ENCODE measurements at regions not wholly inside any gene's neighbourhood (a gene's known extent, or its start where the extent isn't known, plus 50 kb on each side); places are given as distances from the start of the nearest gene placed in this dataset.

DNA sequence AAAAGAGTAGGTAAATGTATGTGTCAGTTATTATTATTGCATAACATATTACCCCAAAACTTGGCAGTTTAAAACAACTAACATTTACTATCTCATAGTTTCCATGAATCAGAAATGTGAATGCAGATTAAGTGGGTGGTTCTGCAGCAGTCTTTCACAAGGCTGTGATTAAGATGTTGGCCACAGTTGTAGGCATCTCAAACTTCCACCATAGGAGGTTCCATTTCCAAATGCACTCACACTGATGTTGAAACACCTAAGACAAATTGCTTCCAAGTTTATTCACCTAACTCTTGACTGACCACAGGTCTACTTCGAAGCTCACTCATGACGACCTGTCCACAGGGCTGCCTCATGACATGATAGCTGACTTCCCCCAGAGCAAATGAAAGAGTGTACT, 360.8 kb downstream of the GRB14 start:
- Histone ChIP-seq H3K4me1 (no peaks in the 10 kb centered on the region), H3K27ac (no peak overlapping the region), H3K27me3 (no peaks in the 10 kb centered on the region), H3K9me3 (no peaks in the 10 kb centered on the region), H3K36me3 (no peaks in the 10 kb centered on the region), H3K4me3 (no peak overlapping the region)
- intact Hi-C loops (cut with DNase I; ENCODE audit: low total_unique reads) = no loop called here
- DNase-seq = no peak
- TF ChIP-seq, protein P1, sequence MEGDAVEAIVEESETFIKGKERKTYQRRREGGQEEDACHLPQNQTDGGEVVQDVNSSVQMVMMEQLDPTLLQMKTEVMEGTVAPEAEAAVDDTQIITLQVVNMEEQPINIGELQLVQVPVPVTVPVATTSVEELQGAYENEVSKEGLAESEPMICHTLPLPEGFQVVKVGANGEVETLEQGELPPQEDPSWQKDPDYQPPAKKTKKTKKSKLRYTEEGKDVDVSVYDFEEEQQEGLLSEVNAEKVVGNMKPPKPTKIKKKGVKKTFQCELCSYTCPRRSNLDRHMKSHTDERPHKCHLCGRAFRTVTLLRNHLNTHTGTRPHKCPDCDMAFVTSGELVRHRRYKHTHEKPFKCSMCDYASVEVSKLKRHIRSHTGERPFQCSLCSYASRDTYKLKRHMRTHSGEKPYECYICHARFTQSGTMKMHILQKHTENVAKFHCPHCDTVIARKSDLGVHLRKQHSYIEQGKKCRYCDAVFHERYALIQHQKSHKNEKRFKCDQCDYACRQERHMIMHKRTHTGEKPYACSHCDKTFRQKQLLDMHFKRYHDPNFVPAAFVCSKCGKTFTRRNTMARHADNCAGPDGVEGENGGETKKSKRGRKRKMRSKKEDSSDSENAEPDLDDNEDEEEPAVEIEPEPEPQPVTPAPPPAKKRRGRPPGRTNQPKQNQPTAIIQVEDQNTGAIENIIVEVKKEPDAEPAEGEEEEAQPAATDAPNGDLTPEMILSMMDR (IDR thresholded peaks at IDR 0.05) = no peak
- TF ChIP-seq POLR2A (IDR thresholded peaks at IDR 0.05) = no peak

GRCh38 chr2:164257742-164258141, 363.5 kb downstream of the GRB14 start:
- intact Hi-C loops (cut with DNase I; ENCODE audit: low total_unique reads) = no loop called here
- DNase-seq = no peak
- Histone ChIP-seq H3K27ac (no peak overlapping the region), H3K36me3 (no peaks in the 10 kb centered on the region), H3K4me1 (no peaks in the 10 kb centered on the region), H3K4me3 (no peak overlapping the region), H3K27me3 (no peaks in the 10 kb centered on the region), H3K9me3 (no peaks in the 10 kb centered on the region)
- TF ChIP-seq, protein P1 (IDR thresholded peaks at IDR 0.05) = no peak
- TF ChIP-seq POLR2A (IDR thresholded peaks at IDR 0.05) = no peak

DNA sequence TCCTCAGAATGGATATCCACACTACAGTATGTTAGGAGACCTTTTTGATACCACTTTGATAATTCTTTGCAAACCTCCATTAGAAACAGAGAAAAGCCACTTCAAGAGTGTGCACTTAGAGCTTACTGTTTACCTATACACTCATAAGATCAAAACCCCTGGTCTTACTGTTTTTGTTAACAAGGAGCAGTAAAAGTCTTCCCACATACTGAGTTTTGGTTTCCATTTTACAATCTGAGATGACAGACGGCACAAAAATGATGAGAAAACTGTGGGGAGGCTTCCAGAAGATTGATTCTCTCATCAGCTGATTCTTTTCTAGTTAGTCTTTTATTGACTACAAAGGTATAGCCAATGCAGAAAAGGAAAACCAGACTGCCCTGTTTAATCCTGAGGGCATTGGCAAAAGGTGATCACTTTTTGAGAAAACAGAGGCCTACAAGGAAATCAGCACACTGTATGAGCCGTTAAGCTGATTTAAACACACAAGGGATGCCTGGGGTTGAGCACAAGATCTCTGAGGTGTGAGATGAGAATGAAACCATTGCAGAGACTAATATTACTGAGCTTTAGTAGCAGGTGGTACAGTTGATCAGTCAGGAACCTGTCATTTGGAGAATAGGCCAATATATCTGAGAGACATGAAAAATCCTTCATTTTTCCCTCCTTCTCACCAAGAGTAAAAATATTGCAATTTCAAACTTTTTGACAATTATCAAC, 368.6 kb downstream of the GRB14 start:
- TF ChIP-seq, protein P1 (IDR thresholded peaks at IDR 0.05) = no peak
- TF ChIP-seq POLR2A (IDR thresholded peaks at IDR 0.05) = no peak

DNA sequence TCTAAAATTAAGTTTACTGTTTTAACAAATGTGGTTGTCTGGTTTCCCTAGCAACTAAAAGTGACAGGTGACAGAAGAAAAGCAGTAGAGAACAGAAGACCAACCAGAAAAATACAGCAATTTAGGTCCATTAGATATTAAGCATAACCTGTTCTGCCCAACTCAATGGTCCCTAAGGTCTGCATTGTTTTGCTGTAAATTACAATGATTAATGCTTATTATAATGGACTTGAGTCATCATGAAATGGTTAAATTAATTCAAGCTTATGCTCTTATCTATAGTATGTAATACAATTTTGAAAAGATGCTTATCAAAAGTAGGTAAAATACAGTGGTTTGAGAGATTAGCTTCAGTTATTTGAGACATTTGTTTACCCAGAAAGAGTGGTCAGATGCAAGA, 378.0 kb downstream of the GRB14 start:
- Histone ChIP-seq H3K27me3 (no peaks in the 10 kb centered on the region), H3K27ac (no peak overlapping the region), H3K9me3 (no peaks in the 10 kb centered on the region), H3K36me3 (no peaks in the 10 kb centered on the region), H3K4me3 (no peak overlapping the region), H3K4me1 (no peaks in the 10 kb centered on the region)
- DNase-seq = no peak
- TF ChIP-seq, protein P1 (IDR thresholded peaks at IDR 0.05) = no peak
- no peak for TF ChIP-seq POLR2A (IDR thresholded peaks at IDR 0.05)
- intact Hi-C loops (cut with DNase I; ENCODE audit: low total_unique reads) = no loop called here

More for the DNA sequence above, 368.6 kb downstream of the GRB14 start:
- H3K4me3 ChIP-seq = no peak overlapping the region
- H3K27ac ChIP-seq = no peak overlapping the region
- DNase-seq = no peak
- no peaks in the 10 kb centered on the region for H3K4me1 ChIP-seq
- no peaks in the 10 kb centered on the region for H3K9me3 ChIP-seq
- H3K27me3 ChIP-seq = no peaks in the 10 kb centered on the region
- intact Hi-C loops (cut with DNase I; ENCODE audit: low total_unique reads) = no loop called here
- H3K36me3 ChIP-seq = no peaks in the 10 kb centered on the region

DNA sequence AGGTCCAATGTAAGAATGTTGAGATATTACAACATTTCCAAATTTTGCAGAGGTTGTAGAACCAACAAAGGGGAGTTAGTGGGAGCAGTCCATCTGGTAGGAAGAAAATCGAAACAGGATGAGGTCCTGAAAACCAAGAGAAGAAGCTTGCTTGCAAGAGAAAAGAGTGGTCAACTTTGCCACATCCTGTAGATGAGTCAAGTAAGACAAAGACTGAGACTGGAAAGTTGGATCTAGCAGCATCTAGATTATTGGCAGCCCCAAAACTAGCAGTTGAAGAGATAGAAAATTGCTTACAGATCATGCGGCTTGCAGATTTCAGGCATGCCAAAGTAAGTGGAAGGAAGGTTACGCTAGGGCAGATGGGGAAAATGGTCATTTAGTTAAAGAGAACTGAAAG, 378.9 kb downstream of the GRB14 start:
- Histone ChIP-seq H3K9me3 (no peaks in the 10 kb centered on the region), H3K4me1 (no peaks in the 10 kb centered on the region), H3K36me3 (no peaks in the 10 kb centered on the region), H3K4me3 (no peak overlapping the region), H3K27ac (no peak overlapping the region), H3K27me3 (no peaks in the 10 kb centered on the region)
- DNase-seq = no peak
- TF ChIP-seq POLR2A (IDR thresholded peaks at IDR 0.05) = no peak
- TF ChIP-seq, protein P1 (IDR thresholded peaks at IDR 0.05) = no peak
- intact Hi-C loops (cut with DNase I; ENCODE audit: low total_unique reads) = no loop called here
